HG03103 (cell line): ENCODE measurements at regions not wholly inside any gene's neighbourhood (a gene's known extent, or its start where the extent isn't known, plus 50 kb on each side); places are given as distances from the start of the nearest gene placed in this dataset.
A peak's percentile ranks its signal among the peaks of the same experiment; 100 is the strongest.
"Not testable (repeated sequence)": the region's sequence is repeated elsewhere in the genome, so short reads cannot be mapped to it uniquely, and the experiment has no call there.

Source experiments
- ATAC-seq: cut with Tn5 transposase; IDR thresholded peaks from one replicate; pipeline ENCODE4 v1.9.1; 2021; ENCODE audit warnings: low read depth; ENCODE audit not compliant: unreplicated experiment

GRCh38 chr20:16801919-16802651 is 53.9 kb downstream of the OTOR start:
- peak; percentile 75 for ATAC-seq

GRCh38 chr20:16802652-16802935 is 54.4 kb downstream of the OTOR start:
- ATAC-seq = no peak

- no peak for ATAC-seq
These were observed 56.0 kb downstream of the OTOR start for GRCh38 chr20:16803965-16804792.

- no peak for ATAC-seq
These were observed 56.6 kb downstream of the OTOR start for GRCh38 chr20:16804793-16805187.

- ATAC-seq = no peak
These were observed 57.9 kb downstream of the OTOR start for GRCh38 chr20:16806061-16806460.

- no peak for ATAC-seq
These were observed 58.7 kb downstream of the OTOR start for GRCh38 chr20:16806886-16807285.

- no peak for ATAC-seq
These were observed 60.6 kb downstream of the OTOR start for GRCh38 chr20:16808796-16809195.

GRCh38 chr20:16810216-16810615 is 62.1 kb downstream of the OTOR start:
- ATAC-seq = no peak

- no peak for ATAC-seq
These were observed 68.0 kb downstream of the OTOR start for GRCh38 chr20:16816192-16816591.

GRCh38 chr20:16819483-16819882 is 71.3 kb downstream of the OTOR start:
- ATAC-seq = no peak

- ATAC-seq = peak; percentile 79
These were observed 73.3 kb downstream of the OTOR start for GRCh38 chr20:16821211-16822089.

GRCh38 chr20:16824664-16825063 is 76.5 kb downstream of the OTOR start:
- no peak for ATAC-seq

GRCh38 chr20:16828666-16829305 is 80.6 kb downstream of the OTOR start:
- no peak for ATAC-seq

GRCh38 chr20:16835690-16836089 is 87.5 kb downstream of the OTOR start:
- ATAC-seq = not testable (repeated sequence)

- no peak for ATAC-seq
These were observed 94.4 kb downstream of the OTOR start for GRCh38 chr20:16842486-16843120.

- ATAC-seq = no peak
These were observed 96.2 kb downstream of the OTOR start for GRCh38 chr20:16844406-16844805.

GRCh38 chr20:16846006-16846405 is 97.8 kb downstream of the OTOR start:
- no peak for ATAC-seq

- ATAC-seq = no peak
These were observed 99.9 kb downstream of the OTOR start for GRCh38 chr20:16848061-16848460.

GRCh38 chr20:16848526-16848925 is 100.4 kb downstream of the OTOR start:
- ATAC-seq = no peak

GRCh38 chr20:16860914-16861313 is 112.8 kb downstream of the OTOR start:
- no peak for ATAC-seq
